Ishikawa (cell line): ENCODE measurements at regions not wholly inside any gene's neighbourhood (a gene's known extent, or its start where the extent isn't known, plus 50 kb on each side); places are given as distances from the start of the nearest gene placed in this dataset.

Experiments used
- EP300 ChIP-seq: IDR thresholded peaks from 2 replicates; pipeline ENCODE4 v1.6.1; 2012; ENCODE audit warnings: borderline replicate concordance
- YY1 ChIP-seq: IDR thresholded peaks from 2 replicates; pipeline ENCODE4 v1.6.1; 2012; ENCODE audit warnings: low read depth

- TF ChIP-seq YY1: no peak
- TF ChIP-seq EP300: no peak
Measured at GRCh38 chr18:73924307-73924706, 223.3 kb downstream of the FBXO15 start.
